GM23248 (cell line): ENCODE measurements at regions not wholly inside any gene's neighbourhood (a gene's known extent, or its start where the extent isn't known, plus 50 kb on each side); places are given as distances from the start of the nearest gene placed in this dataset.

Experiments
- DNase-seq: peaks from one replicate; pipeline ENCODE4 v3.0.0-alpha.2; 2015
- H2AFZ ChIP-seq: fragments of 200-600 bp; sonication (generic); 2 replicates; pipeline ENCODE4 v1.6.1; 2016; ENCODE audit warnings: antibody characterized with exemption
- H3F3A ChIP-seq: fragments of 200-600 bp; sonication (generic); 2 replicates; pipeline ENCODE4 v1.6.1; 2016; ENCODE audit warnings: mild to moderate bottlenecking, antibody characterized with exemption, mixed run types; ENCODE audit not compliant: insufficient read depth
- H3K27ac ChIP-seq: fragments of 200-600 bp; sonication (generic); 2 replicates; pipeline ENCODE4 v1.5.1; 2016; ENCODE audit warnings: mild to moderate bottlenecking
- H3K27me3 ChIP-seq: fragments of 200-600 bp; sonication (generic); replicated peaks from 2 replicates; pipeline ENCODE4 v1.6.1; 2016; ENCODE audit warnings: mild to moderate bottlenecking; ENCODE audit not compliant: insufficient read depth
- H3K36me3 ChIP-seq: fragments of 200-600 bp; sonication (generic); 2 replicates; pipeline ENCODE4 v1.6.1; 2016; ENCODE audit warnings: low read depth, mild to moderate bottlenecking
- H3K4me1 ChIP-seq: fragments of 200-600 bp; sonication (generic); 2 replicates; pipeline ENCODE4 v1.6.1; 2016; ENCODE audit warnings: mild to moderate bottlenecking; ENCODE audit not compliant: insufficient read depth
- H3K4me2 ChIP-seq: fragments of 200-600 bp; sonication (generic); one replicate; pipeline ENCODE4 v1.6.1; 2016; ENCODE audit warnings: mild to moderate bottlenecking; ENCODE audit not compliant: unreplicated experiment
- H3K4me3 ChIP-seq: fragments of 200-600 bp; sonication (generic); 2 replicates; pipeline ENCODE4 v1.5.1; 2016; ENCODE audit warnings: mild to moderate bottlenecking
- H3K79me2 ChIP-seq: fragments of 200-600 bp; sonication (generic); 2 replicates; pipeline ENCODE4 v1.6.1; 2016; ENCODE audit warnings: mild to moderate bottlenecking; ENCODE audit not compliant: insufficient read depth
- H3K9ac ChIP-seq: fragments of 200-600 bp; sonication (generic); 2 replicates; pipeline ENCODE4 v1.6.1; 2016; ENCODE audit warnings: mild to moderate bottlenecking
- H3K9me2 ChIP-seq: fragments of 200-600 bp; sonication (generic); 2 replicates; pipeline ENCODE4 v1.6.1; 2016; ENCODE audit warnings: mixed run types, mild to moderate bottlenecking, moderate library complexity; ENCODE audit not compliant: insufficient read depth
- H3K9me3 ChIP-seq: fragments of 200-600 bp; sonication (generic); one replicate; pipeline ENCODE4 v1.6.1; 2017; ENCODE audit warnings: low read depth
- H4K20me1 ChIP-seq: fragments of 200-600 bp; sonication (generic); 2 replicates; pipeline ENCODE4 v1.6.0; 2016; ENCODE audit not compliant: insufficient read depth
- EZH2 ChIP-seq: fragments of 200-600 bp; sonication (generic); IDR thresholded peaks from 2 replicates; pipeline ENCODE4 v1.6.1; 2018; ENCODE audit warnings: antibody characterized with exemption, mild to moderate bottlenecking; ENCODE audit not compliant: insufficient read depth, poor library complexity, severe bottlenecking
- EZH2phosphoT487 ChIP-seq: fragments of 200-600 bp; sonication (generic); IDR thresholded peaks from 2 replicates; pipeline ENCODE4 v1.6.1; 2018; ENCODE audit warnings: antibody characterized with exemption, moderate library complexity, mild to moderate bottlenecking, low read depth; ENCODE audit not compliant: insufficient read depth
- WGBS, 2 experiments: methylation state at CpG; one replicate each; pipeline ENCODE4 v1.1.6; 2015 to 2017; ENCODE audit warnings: low lambda C conversion rate in 2 of 2, low coverage in 1 of 2; ENCODE audit errors: missing lambda C conversion rate in 2 of 2; 5-methylcytosine and 5-hydroxymethylcytosine counted together
- in situ Hi-C: fragments of 300-500 bp; cut with MboI; formaldehyde crosslinking; loops from 2 replicates; pipeline ENCODE4 v1.15.0; 2020

- Histone ChIP-seq H3K9ac (no peak overlapping the region), H3K27me3 (no peaks in the 10 kb centered on the region), H3K79me2 (no peaks in the 10 kb centered on the region), H2AFZ (no peak overlapping the region), H3K27ac (no peak overlapping the region), H3K4me3 (no peak overlapping the region), H3K4me1 (no peaks in the 10 kb centered on the region), H3K4me2 (no peak overlapping the region), H3K36me3 (no peaks in the 10 kb centered on the region), H3F3A (no peaks in the 10 kb centered on the region), H3K9me2 (no peaks in the 10 kb centered on the region), H3K9me3 (no peaks in the 10 kb centered on the region), H4K20me1 (no peaks in the 10 kb centered on the region)
- TF ChIP-seq EZH2phosphoT487 (no peak), EZH2 (no peak)
- no peak for DNase-seq
- in situ Hi-C loops, result no loop called here
- 15 to 26% methylated on average over 4 of the region's 4 CpGs for WGBS, 2 experiments
These were observed 340.5 kb upstream of the MAOA start for GRCh38 chrX:43315622-43316021.

DNA sequence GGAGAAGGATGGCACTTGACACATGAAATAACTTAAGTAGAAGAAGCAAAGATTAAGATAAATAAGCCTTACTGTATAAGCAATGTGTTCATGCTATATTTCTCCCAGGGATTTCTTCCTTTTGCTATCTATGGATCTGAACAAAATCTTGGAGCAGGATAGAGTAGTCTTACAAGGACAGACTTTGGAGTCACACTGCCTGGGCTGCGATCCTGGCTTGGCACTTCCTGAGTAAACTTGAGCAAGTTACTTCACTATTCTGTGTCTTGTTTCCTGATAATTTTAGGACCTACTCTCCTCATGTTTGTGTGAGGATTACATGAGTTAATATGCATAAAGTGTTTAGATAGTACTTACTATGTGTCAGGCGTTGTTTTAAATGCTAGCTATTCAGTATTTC is 340.0 kb upstream of the MAOA start:
- Histone ChIP-seq H3K27ac (no peak overlapping the region), H2AFZ (no peak overlapping the region), H3K79me2 (no peaks in the 10 kb centered on the region), H3F3A (no peaks in the 10 kb centered on the region), H3K4me3 (no peak overlapping the region), H3K9ac (no peak overlapping the region), H3K27me3 (no peaks in the 10 kb centered on the region), H3K4me1 (no peaks in the 10 kb centered on the region), H3K4me2 (no peak overlapping the region), H3K9me2 (no peaks in the 10 kb centered on the region), H4K20me1 (no peaks in the 10 kb centered on the region), H3K9me3 (no peaks in the 10 kb centered on the region), H3K36me3 (no peaks in the 10 kb centered on the region)
- no peak for DNase-seq
- in situ Hi-C loops, result no loop called here
- WGBS, 2 experiments, result 4 to 11% methylated on average over 2 of the region's 2 CpGs
- TF ChIP-seq EZH2 (no peak), EZH2phosphoT487 (no peak)

DNA sequence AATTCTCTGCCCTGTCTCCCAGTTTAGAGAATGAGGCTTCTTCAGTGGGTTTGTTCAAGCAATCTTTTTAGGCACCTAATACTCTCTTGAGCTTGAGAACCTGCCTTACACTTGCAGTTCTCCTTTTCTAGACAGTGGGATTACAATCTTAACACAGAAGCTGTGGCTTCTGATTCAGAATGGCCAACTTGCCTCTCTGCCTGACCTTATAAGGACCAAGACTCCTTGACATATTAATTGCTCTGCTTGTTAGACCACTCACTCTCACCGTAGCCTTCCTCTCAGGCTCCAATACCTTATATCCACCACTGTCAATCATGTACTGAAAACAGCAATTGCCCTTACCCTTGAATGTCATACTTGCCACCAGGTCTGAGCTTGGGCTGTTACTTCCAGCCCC is 338.7 kb upstream of the MAOA start:
- H3K9me3 ChIP-seq, result no peaks in the 10 kb centered on the region
- WGBS, 2 experiments, result 17 to 31% methylated on average over 1 of the region's 1 CpG
- H3K79me2 ChIP-seq, result no peaks in the 10 kb centered on the region
- no peaks in the 10 kb centered on the region for H4K20me1 ChIP-seq
- H3K27ac ChIP-seq, result no peak overlapping the region
- H3K4me2 ChIP-seq, result no peak overlapping the region
- no peak overlapping the region for H2AFZ ChIP-seq
- no peaks in the 10 kb centered on the region for H3F3A ChIP-seq
- no peak overlapping the region for H3K9ac ChIP-seq
- no peak overlapping the region for H3K4me3 ChIP-seq
- no peaks in the 10 kb centered on the region for H3K9me2 ChIP-seq
- TF ChIP-seq EZH2 (no peak), EZH2phosphoT487 (no peak)
- in situ Hi-C loops, result no loop called here
- DNase-seq, result no peak
- H3K27me3 ChIP-seq, result no peaks in the 10 kb centered on the region
- H3K36me3 ChIP-seq, result no peaks in the 10 kb centered on the region
- H3K4me1 ChIP-seq, result no peaks in the 10 kb centered on the region

- H3F3A ChIP-seq, result no peaks in the 10 kb centered on the region
- in situ Hi-C loops, result no loop called here
- H3K36me3 ChIP-seq, result no peaks in the 10 kb centered on the region
- no peak overlapping the region for H3K4me3 ChIP-seq
- H3K4me1 ChIP-seq, result no peaks in the 10 kb centered on the region
- no peak overlapping the region for H2AFZ ChIP-seq
- no peaks in the 10 kb centered on the region for H3K9me3 ChIP-seq
- no peaks in the 10 kb centered on the region for H3K27me3 ChIP-seq
- no peaks in the 10 kb centered on the region for H4K20me1 ChIP-seq
- 27 to 35% methylated on average over 9 of the region's 9 CpGs for WGBS, 2 experiments
- TF ChIP-seq EZH2phosphoT487, result no peak
- TF ChIP-seq EZH2, result no peak
- H3K9me2 ChIP-seq, result no peaks in the 10 kb centered on the region
- no peaks in the 10 kb centered on the region for H3K79me2 ChIP-seq
- DNase-seq, result no peak
- H3K9ac ChIP-seq, result no peak overlapping the region
- no peak overlapping the region for H3K27ac ChIP-seq
- H3K4me2 ChIP-seq, result no peak overlapping the region
These were observed 327.6 kb upstream of the MAOA start for GRCh38 chrX:43328358-43328946.

DNA sequence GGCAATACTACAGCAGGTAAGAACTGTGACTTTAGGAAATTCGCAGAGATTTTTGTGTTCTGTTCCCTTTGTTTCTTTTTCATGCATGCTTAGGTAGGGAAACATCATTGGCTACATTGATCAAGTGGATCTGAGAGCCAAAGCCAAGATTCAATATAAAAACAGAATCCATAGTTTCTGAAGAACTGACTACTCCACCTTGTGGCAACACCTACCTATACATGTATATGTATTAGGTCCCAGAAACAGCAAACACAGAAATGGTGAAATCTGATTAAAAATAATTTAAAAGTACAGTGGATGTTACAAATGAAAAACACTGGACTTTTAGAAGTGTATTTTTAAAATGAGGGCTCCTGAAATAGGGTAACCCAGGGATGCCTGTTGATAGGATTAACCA is 322.6 kb upstream of the MAOA start:
- no peaks in the 10 kb centered on the region for H3K27me3 ChIP-seq
- no peak for DNase-seq
- no peaks in the 10 kb centered on the region for H4K20me1 ChIP-seq
- no peak overlapping the region for H3K9ac ChIP-seq
- H3K36me3 ChIP-seq, result no peaks in the 10 kb centered on the region
- WGBS, 2 experiments, result 25 to 33% methylated on average over 1 of the region's 1 CpG
- H3K4me3 ChIP-seq, result no peak overlapping the region
- no peak overlapping the region for H3K27ac ChIP-seq
- H3K79me2 ChIP-seq, result no peaks in the 10 kb centered on the region
- H3F3A ChIP-seq, result no peaks in the 10 kb centered on the region
- H3K9me3 ChIP-seq, result no peaks in the 10 kb centered on the region
- no peaks in the 10 kb centered on the region for H3K9me2 ChIP-seq
- in situ Hi-C loops, result no loop called here
- H2AFZ ChIP-seq, result no peak overlapping the region
- no peaks in the 10 kb centered on the region for H3K4me1 ChIP-seq
- TF ChIP-seq EZH2 (no peak), EZH2phosphoT487 (no peak)
- no peak overlapping the region for H3K4me2 ChIP-seq
